Kidney (tissue), 13 donors: ENCODE measurements at regions not wholly inside any gene's neighbourhood (a gene's known extent, or its start where the extent isn't known, plus 50 kb on each side); places are given as distances from the start of the nearest gene placed in this dataset.
"Not testable (repeated sequence)": the region's sequence is repeated elsewhere in the genome, so short reads cannot be mapped to it uniquely, and the experiment has no call there.

Experiments
- DNase-seq, 5 donors: peaks; one replicate each; pipeline ENCODE4 v3.0.0-alpha.2; 2013 to 2020
- FAIRE-seq: peaks from 2 replicates; lab custom pipeline; 2012; peaks lifted over from hg19 to GRCh38; lab: Jason Lieb, UNC
- H3K27ac ChIP-seq, 2 donors: one replicate each; pipeline ENCODE4 v1.7.0; 2013; ENCODE audit warnings: low read depth in 2 of 2, low read length in 2 of 2, inconsistent platforms in 1 of 2
- H3K27me3 ChIP-seq: one replicate; pipeline ENCODE4 v1.7.1; 2013; ENCODE audit warnings: low read length, inconsistent platforms; ENCODE audit not compliant: control insufficient read depth, insufficient read depth
- H3K36me3 ChIP-seq, 3 donors: one replicate each; pipeline versions ENCODE4 v1.7.0 to v1.7.1; 2013; ENCODE audit warnings: low read length in 3 of 3, control low read depth in 1 of 3, inconsistent platforms in 1 of 3; ENCODE audit not compliant: insufficient read depth in 3 of 3, control insufficient read depth in 2 of 3
- H3K4me1 ChIP-seq, 3 donors: one replicate each; pipeline versions ENCODE4 v1.7.0 to v1.7.1; 2013; ENCODE audit warnings: low read length in 3 of 3, inconsistent platforms in 1 of 3, low read depth in 1 of 3; ENCODE audit not compliant: control insufficient read depth in 2 of 3, insufficient read depth in 2 of 3
- H3K4me3 ChIP-seq, 3 donors: one replicate each; pipeline versions ENCODE4 v1.7.0 to v1.8.1; 2013; ENCODE audit warnings: low read length in 3 of 3, control low read depth in 1 of 3, inconsistent platforms in 1 of 3
- H3K9ac ChIP-seq, 3 donors: one replicate each; pipeline versions ENCODE4 v1.7.0 to v1.7.1; 2013; ENCODE audit warnings: low read length in 3 of 3, control low read depth in 1 of 3, inconsistent platforms in 1 of 3
- H3K9me3 ChIP-seq, 3 donors: one replicate each; pipeline versions ENCODE4 v1.7.0 to v1.7.1; 2013; ENCODE audit warnings: low read length in 3 of 3, control low read depth in 1 of 3, inconsistent platforms in 1 of 3; ENCODE audit not compliant: control insufficient read depth in 2 of 3, insufficient read depth in 1 of 3
- CTCF ChIP-seq: IDR thresholded peaks from 3 replicates; pipeline ENCODE4 v1.5.1; 2012; ENCODE audit warnings: mild to moderate bottlenecking, moderate library complexity, borderline replicate concordance; ENCODE audit not compliant: insufficient read depth; ENCODE audit errors: extremely low read depth
- intact Hi-C: fragments of 100-400 bp; cut with DNase I; formaldehyde crosslinking; loops from one replicate; pipeline ENCODE4 v1.11.1; 2022
- donor health status: control.
- donor health status: control.
- donor health status: control.
- donor health status: control.
- donor health status: control.
- donor health status: DM: yes; HTN: yes; CAD: no.
- donor health status: Normal renal cell carcinoma (clear cell type).

- intact Hi-C loops, result no loop called here
- FAIRE-seq, result no peak
Measured at GRCh38 chr10:44102726-44103255, 282.1 kb downstream of the CXCL12 start.

GRCh38 chr10:44101082-44101481 lies 283.8 kb downstream of the CXCL12 start:
- TF ChIP-seq CTCF, result no peak

More at GRCh38 chr10:44102726-44103255, 282.1 kb downstream of the CXCL12 start:
- TF ChIP-seq CTCF, result no peak
- no peaks in the 10 kb centered on the region for H3K4me1 ChIP-seq
- no peak for DNase-seq
- no peak overlapping the region for H3K27ac ChIP-seq
- H3K4me3 ChIP-seq, result no peak overlapping the region
- no peaks in the 10 kb centered on the region for H3K27me3 ChIP-seq
- H3K9ac ChIP-seq, result no peak overlapping the region
- no peaks in the 10 kb centered on the region for H3K36me3 ChIP-seq
- H3K9me3 ChIP-seq, result no peaks in the 10 kb centered on the region

GRCh38 chr10:44099511-44099910 lies 285.4 kb downstream of the CXCL12 start:
- FAIRE-seq (no peak), DNase-seq (no peak)
- intact Hi-C loops, result no loop called here
- Histone ChIP-seq H3K4me1 (no peaks in the 10 kb centered on the region), H3K27ac (no peak overlapping the region), H3K36me3 (no peaks in the 10 kb centered on the region), H3K4me3 (no peak overlapping the region), H3K9me3 (no peaks in the 10 kb centered on the region), H3K27me3 (no peaks in the 10 kb centered on the region), H3K9ac (no peak overlapping the region)
- no peak for TF ChIP-seq CTCF

More at GRCh38 chr10:44101082-44101481, 283.8 kb downstream of the CXCL12 start:
- FAIRE-seq, result no peak
- H3K36me3 ChIP-seq, result no peaks in the 10 kb centered on the region
- H3K27ac ChIP-seq, result no peak overlapping the region
- DNase-seq, result peak in 1 of 5 donors; percentile 9
- H3K27me3 ChIP-seq, result no peaks in the 10 kb centered on the region
- H3K4me3 ChIP-seq, result no peak overlapping the region
- intact Hi-C loops, result no loop called here
- H3K4me1 ChIP-seq, result no peaks in the 10 kb centered on the region
- no peak overlapping the region for H3K9ac ChIP-seq
- no peaks in the 10 kb centered on the region for H3K9me3 ChIP-seq

GRCh38 chr10:44096217-44096616 lies 288.7 kb downstream of the CXCL12 start:
- H3K4me3 ChIP-seq, DNase-seq, FAIRE-seq, H3K36me3 ChIP-seq, H3K9me3 ChIP-seq, intact Hi-C loops, H3K9ac ChIP-seq, H3K27me3 ChIP-seq, H3K27ac ChIP-seq, H3K4me1 ChIP-seq: not testable (repeated sequence)
